Common myeloid progenitor, CD34-positive (primary cell): ENCODE measurements at regions not wholly inside any gene's neighbourhood (a gene's known extent, or its start where the extent isn't known, plus 50 kb on each side); places are given as distances from the start of the nearest gene placed in this dataset.

Experiments
- CTCF ChIA-PET: fragments of 350-600 bp; sonication (Branson Sonifier 250); formaldehyde crosslinking; loops from one replicate; lab custom pipeline; 2021; ENCODE audit warnings: antibody characterized with exemption; lab: Charles Lee
- POLR2A ChIA-PET: fragments of 350-600 bp; sonication (Branson Sonifier 250); formaldehyde crosslinking; loops from one replicate; lab custom pipeline; 2021; ENCODE audit warnings: antibody characterized with exemption; lab: Charles Lee
- DNase-seq, 3 donors: peaks; one replicate each; pipeline versions ENCODE4 v3.0.0 to v3.0.0-alpha.2; 2013
- H3K27ac ChIP-seq, 2 experiments: 1 replicate in 1 of 2; 2 replicates in 1 of 2; pipeline ENCODE4 v1.7.0; 2013; ENCODE audit warnings: inconsistent platforms in 2 of 2, low read length in 2 of 2, mild to moderate bottlenecking in 2 of 2, low read depth in 1 of 2, moderate library complexity in 1 of 2; ENCODE audit not compliant: severe bottlenecking in 2 of 2, insufficient read depth in 1 of 2, poor library complexity in 1 of 2
- H3K27me3 ChIP-seq, 5 experiments: replicated peaks in 2 of 5; 1 replicate in 3 of 5; 2 replicates in 2 of 5; pipeline versions ENCODE4 v1.6.1 to v1.7.0; 2013; ENCODE audit warnings: low read length in 4 of 5, mild to moderate bottlenecking in 2 of 5, moderate library complexity in 2 of 5, inconsistent platforms in 1 of 5; ENCODE audit not compliant: insufficient read depth in 5 of 5, control insufficient read depth in 4 of 5
- H3K36me3 ChIP-seq, 4 experiments: 1 replicate in 2 of 4; 2 replicates in 2 of 4; pipeline versions ENCODE4 v1.6.1 to v1.7.0; 2013; ENCODE audit warnings: low read length in 3 of 4, control low read depth in 1 of 4, mild to moderate bottlenecking in 1 of 4; ENCODE audit not compliant: control insufficient read depth in 4 of 4, insufficient read depth in 4 of 4
- H3K4me1 ChIP-seq, 4 experiments: 1 replicate in 3 of 4; 2 replicates in 1 of 4; pipeline versions ENCODE4 v1.6.1 to v1.7.1; 2013; ENCODE audit warnings: low read length in 3 of 4, mild to moderate bottlenecking in 3 of 4, control low read depth in 1 of 4, inconsistent platforms in 1 of 4, moderate library complexity in 1 of 4; ENCODE audit not compliant: control insufficient read depth in 4 of 4, insufficient read depth in 4 of 4; ENCODE audit errors: control extremely low read depth in 1 of 4
- H3K4me3 ChIP-seq, 7 experiments: 1 replicate in 4 of 7; 2 replicates in 3 of 7; pipeline versions ENCODE4 v1.5.1 to v1.7.0; 2013; ENCODE audit warnings: mild to moderate bottlenecking in 7 of 7, low read length in 6 of 7, moderate library complexity in 6 of 7, inconsistent platforms in 2 of 7, low read depth in 2 of 7, control low read depth in 1 of 7; ENCODE audit not compliant: insufficient read depth in 4 of 7, control insufficient read depth in 1 of 7; ENCODE audit errors: extremely low read depth in 1 of 7
- H3K9me3 ChIP-seq, 5 experiments: 1 replicate in 4 of 5; 2 replicates in 1 of 5; pipeline versions ENCODE4 v1.6.1 to v1.7.1; 2013; ENCODE audit warnings: low read length in 4 of 5, mild to moderate bottlenecking in 2 of 5, inconsistent platforms in 1 of 5, low read depth in 1 of 5, moderate library complexity in 1 of 5; ENCODE audit not compliant: control insufficient read depth in 4 of 5, insufficient read depth in 2 of 5; ENCODE audit errors: control extremely low read depth in 1 of 5
- WGBS: methylation state at CpG from one replicate; pipeline ENCODE4 v1.1.5; 2013; ENCODE audit not compliant: insufficient coverage; 5-methylcytosine and 5-hydroxymethylcytosine counted together

GRCh38 chr6:145274083-145274482 lies 461.2 kb downstream of the EPM2A start:
- H3K4me1 ChIP-seq = no peaks in the 10 kb centered on the region
- no peak overlapping the region for H3K27ac ChIP-seq
- no peaks in the 10 kb centered on the region for H3K36me3 ChIP-seq
- ChIA-PET CTCF (no interaction called here), POLR2A (no interaction called here)
- no peak for DNase-seq
- H3K4me3 ChIP-seq = no peak overlapping the region
- H3K9me3 ChIP-seq = no peaks in the 10 kb centered on the region
- no peaks in the 10 kb centered on the region for H3K27me3 ChIP-seq
- no CpG with 5 or more reads among the region's 1 CpG for WGBS

GRCh38 chr6:145275019-145275418 lies 460.3 kb downstream of the EPM2A start:
- CTCF ChIA-PET = no interaction called here
- DNase-seq = no peak

GRCh38 chr6:145275787-145276186 lies 459.5 kb downstream of the EPM2A start:
- Histone ChIP-seq H3K4me3 (no peak overlapping the region), H3K27me3 (no peaks in the 10 kb centered on the region), H3K4me1 (no peaks in the 10 kb centered on the region), H3K27ac (no peak overlapping the region), H3K36me3 (no peaks in the 10 kb centered on the region), H3K9me3 (no peaks in the 10 kb centered on the region)
- POLR2A ChIA-PET = interaction anchor here (0.6 kb wide), 2 partner anchors 194 to 523 kb away, joined by 6 read pairs; no protein-coding TSS in a partner anchor
- CTCF ChIA-PET = no interaction called here
- no CpG with 5 or more reads among the region's 1 CpG for WGBS
- no peak for DNase-seq

More at GRCh38 chr6:145275019-145275418, 460.3 kb downstream of the EPM2A start:
- H3K27me3 ChIP-seq = no peaks in the 10 kb centered on the region
- 100% methylated on average over 1 of the region's 6 CpGs for WGBS
- H3K27ac ChIP-seq = no peak overlapping the region
- H3K9me3 ChIP-seq = no peaks in the 10 kb centered on the region
- POLR2A ChIA-PET = no interaction called here
- H3K4me1 ChIP-seq = no peaks in the 10 kb centered on the region
- no peaks in the 10 kb centered on the region for H3K36me3 ChIP-seq
- no peak overlapping the region for H3K4me3 ChIP-seq

GRCh38 chr6:145276756-145277155 lies 458.6 kb downstream of the EPM2A start:
- Histone ChIP-seq H3K4me3 (no peak overlapping the region), H3K27ac (no peak overlapping the region), H3K9me3 (no peaks in the 10 kb centered on the region), H3K27me3 (no peaks in the 10 kb centered on the region), H3K4me1 (no peaks in the 10 kb centered on the region), H3K36me3 (no peaks in the 10 kb centered on the region)
- DNase-seq = no peak
- CTCF ChIA-PET = no interaction called here
- POLR2A ChIA-PET = no interaction called here

GRCh38 chr6:145277358-145278086 lies 457.8 kb downstream of the EPM2A start:
- ChIA-PET POLR2A (no interaction called here), CTCF (no interaction called here)
- 100% methylated on average over 3 of the region's 4 CpGs for WGBS
- Histone ChIP-seq H3K27me3 (no peaks in the 10 kb centered on the region), H3K4me1 (no peaks in the 10 kb centered on the region), H3K4me3 (no peak overlapping the region), H3K27ac (no peak overlapping the region), H3K9me3 (no peaks in the 10 kb centered on the region), H3K36me3 (no peaks in the 10 kb centered on the region)
- no peak for DNase-seq

- WGBS = 89% methylated on average over 2 of the region's 2 CpGs
- Histone ChIP-seq H3K27ac (no peak overlapping the region), H3K36me3 (no peaks in the 10 kb centered on the region), H3K27me3 (no peaks in the 10 kb centered on the region), H3K9me3 (no peaks in the 10 kb centered on the region), H3K4me1 (no peaks in the 10 kb centered on the region), H3K4me3 (no peak overlapping the region)
- DNase-seq = no peak
- CTCF ChIA-PET = no interaction called here
- POLR2A ChIA-PET = no interaction called here
Observed at GRCh38 chr6:145278163-145278807, 457.0 kb downstream of the EPM2A start.

- no peak for DNase-seq
- CTCF ChIA-PET = interaction anchor here (0.7 kb wide), 1 partner anchor 12 kb away, joined by 3 read pairs; no protein-coding TSS in a partner anchor
- Histone ChIP-seq H3K27me3 (no peaks in the 10 kb centered on the region), H3K4me1 (no peaks in the 10 kb centered on the region), H3K36me3 (no peaks in the 10 kb centered on the region), H3K27ac (no peak overlapping the region), H3K9me3 (peaks cover 0 to 1% (median 0%) of the 10 kb centered on the region in 5 experiments), H3K4me3 (no peak overlapping the region)
- no CpG with 5 or more reads among the region's 1 CpG for whole genome bisulfite sequencing
- POLR2A ChIA-PET = no interaction called here
Observed at GRCh38 chr6:145279551-145279950, 455.8 kb downstream of the EPM2A start.
